Hepatocyte (in vitro differentiated cells): ENCODE measurements at regions not wholly inside any gene's neighbourhood (a gene's known extent, or its start where the extent isn't known, plus 50 kb on each side); places are given as distances from the start of the nearest gene placed in this dataset.

Experiments
- CTCF ChIP-seq: fragments of 200-600 bp; sonication (generic); IDR thresholded peaks from 2 replicates; pipeline ENCODE4 v1.5.1; 2016; ENCODE audit warnings: antibody characterized with exemption, mild to moderate bottlenecking; ENCODE audit not compliant: poor library complexity
- EZH2 ChIP-seq: fragments of 200-600 bp; sonication (generic); IDR thresholded peaks from 2 replicates; pipeline ENCODE4 v1.6.1; 2016; ENCODE audit warnings: antibody characterized with exemption, mild to moderate bottlenecking, borderline replicate concordance
- EZH2phosphoT487 ChIP-seq: fragments of 200-600 bp; sonication (generic); IDR thresholded peaks from one replicate; pipeline ENCODE4 v1.6.1; 2018; ENCODE audit warnings: antibody characterized with exemption, mild to moderate bottlenecking, low read depth, moderate library complexity; ENCODE audit not compliant: unreplicated experiment, severe bottlenecking

DNA sequence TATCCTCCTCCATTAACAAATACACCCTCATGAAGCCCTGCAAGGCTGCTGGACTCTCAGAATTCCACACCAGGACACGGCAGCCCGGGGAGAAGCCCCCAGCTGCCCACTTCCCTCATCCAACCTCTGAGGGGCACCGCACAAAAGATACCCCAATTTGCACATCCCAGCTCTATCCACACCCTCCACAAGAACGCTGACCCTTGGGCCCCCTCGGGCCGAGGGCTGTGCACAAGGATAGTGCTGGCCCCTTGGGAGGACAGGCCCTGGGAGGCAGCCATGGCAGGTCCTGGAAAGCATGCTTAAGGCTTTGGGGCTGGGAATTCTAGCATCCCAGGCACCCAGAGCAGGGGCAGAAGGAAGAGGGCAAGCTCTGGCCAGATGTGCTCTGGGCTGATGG, 77.4 kb upstream of the PRNP start:
- TF ChIP-seq CTCF = no peak
- TF ChIP-seq EZH2 = no peak
- TF ChIP-seq EZH2phosphoT487 = no peak
